ENCODE measurements at regions not wholly inside any gene's neighbourhood (a gene's known extent, or its start where the extent isn't known, plus 50 kb on each side); places are given as distances from the start of the nearest gene placed in this dataset.

DNA sequence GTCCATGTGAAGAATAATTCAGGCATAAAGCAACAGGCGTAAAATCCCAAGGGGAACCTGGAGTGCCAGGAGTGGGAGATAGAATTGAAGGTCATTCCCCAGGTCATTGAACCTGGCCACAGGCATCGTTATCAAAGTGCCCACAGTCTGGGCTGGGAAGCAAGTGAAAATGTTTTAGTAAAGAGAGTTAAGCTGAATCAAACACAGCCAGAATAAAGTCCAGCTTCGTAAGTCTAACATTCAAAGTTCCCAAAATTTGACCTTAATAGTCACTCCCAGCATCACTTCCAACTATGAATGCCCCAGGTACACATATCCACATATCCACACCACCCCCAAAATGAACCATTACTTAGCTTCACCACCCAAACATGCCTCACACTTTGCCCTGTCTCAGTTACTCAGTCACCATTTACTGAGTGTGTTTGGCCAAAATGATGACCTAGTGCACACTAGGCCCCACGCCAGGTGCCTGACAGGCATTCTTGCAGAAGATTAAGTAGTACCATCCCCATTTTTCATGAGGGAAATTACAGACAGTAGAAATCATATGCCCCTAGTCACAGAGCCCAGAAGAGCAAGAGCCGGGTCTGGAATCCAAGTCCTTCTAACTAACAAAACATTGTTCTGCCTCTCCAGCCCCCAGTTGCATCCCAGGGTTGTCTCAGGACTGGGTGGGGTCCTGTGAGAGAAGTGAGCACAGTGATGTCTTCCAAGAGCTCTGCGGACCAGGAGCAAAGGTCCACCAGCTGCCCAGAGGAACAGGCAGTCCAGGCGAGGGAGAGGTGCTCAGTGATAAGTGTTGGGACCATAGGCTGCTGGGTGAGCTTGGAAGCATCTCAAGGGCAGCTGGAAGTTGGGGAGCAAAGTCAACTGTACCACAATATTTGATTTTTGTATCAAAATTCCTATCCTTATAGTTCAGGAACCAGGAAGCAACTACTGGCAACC is 65.2 kb upstream of the MYCN start:
- Histone ChIP-seq H3K9ac (ENCODE audit: low read depth, low read length) (no peak overlapping the region), H3K27ac (ENCODE audit: low read depth, low read length) (no peak overlapping the region), H3K9me3 (ENCODE audit: control insufficient read depth, insufficient read depth, low read length) (no peaks in the 10 kb centered on the region), H3K4me3 (ENCODE audit: low read depth, low read length) (no peak overlapping the region), H3K4me1 (ENCODE audit: control insufficient read depth, insufficient read depth, low read length) (no peaks in the 10 kb centered on the region), H3K36me3 (ENCODE audit: control insufficient read depth, insufficient read depth, low read length) (no peaks in the 10 kb centered on the region), H3K27me3 (ENCODE audit: control insufficient read depth, insufficient read depth, low read length) (no peaks in the 10 kb centered on the region)

DNA sequence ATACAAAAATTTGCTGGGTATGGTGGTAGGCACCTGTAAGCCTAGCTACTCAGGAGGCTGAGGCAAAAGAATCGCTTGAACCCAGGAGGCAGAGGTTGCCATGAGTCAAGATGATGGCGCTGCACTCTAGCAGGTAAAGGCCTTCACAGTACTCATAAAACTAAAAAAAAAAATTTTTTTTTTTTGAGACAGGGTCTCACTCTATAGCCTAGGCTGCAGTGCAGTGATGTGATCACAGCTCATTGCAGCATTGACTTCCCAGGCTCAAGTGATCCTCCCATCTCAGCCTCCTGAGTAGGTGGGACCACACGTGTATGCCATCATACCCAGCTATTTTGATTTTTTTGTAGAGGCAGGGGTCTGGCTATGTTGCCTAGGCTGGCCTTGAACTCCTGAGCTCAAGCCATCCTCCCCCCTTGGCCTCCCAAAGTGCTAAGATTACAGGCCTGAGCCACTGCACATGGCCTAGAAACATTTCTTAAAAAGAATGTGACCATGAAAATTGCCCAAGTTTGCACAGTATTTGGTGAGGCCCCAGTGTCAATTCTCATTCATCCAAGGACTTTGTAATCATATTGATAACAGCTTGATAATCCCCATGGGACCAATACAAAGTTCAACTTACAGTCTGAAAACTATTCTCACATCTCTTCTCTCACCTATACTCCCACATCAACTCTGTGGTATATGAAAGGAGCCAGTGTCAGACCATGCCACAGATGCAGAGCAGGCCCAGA is 64.2 kb upstream of the MYCN start:
- H3K4me3 ChIP-seq (ENCODE audit: low read depth, low read length): no peak overlapping the region
- H3K36me3 ChIP-seq (ENCODE audit: control insufficient read depth, insufficient read depth, low read length): no peaks in the 10 kb centered on the region
- no peaks in the 10 kb centered on the region for H3K27me3 ChIP-seq (ENCODE audit: control insufficient read depth, insufficient read depth, low read length)
- H3K9me3 ChIP-seq (ENCODE audit: control insufficient read depth, insufficient read depth, low read length): no peaks in the 10 kb centered on the region
- no peak overlapping the region for H3K9ac ChIP-seq (ENCODE audit: low read depth, low read length)
- H3K4me1 ChIP-seq (ENCODE audit: control insufficient read depth, insufficient read depth, low read length): no peaks in the 10 kb centered on the region
- H3K27ac ChIP-seq (ENCODE audit: low read depth, low read length): no peak overlapping the region

DNA sequence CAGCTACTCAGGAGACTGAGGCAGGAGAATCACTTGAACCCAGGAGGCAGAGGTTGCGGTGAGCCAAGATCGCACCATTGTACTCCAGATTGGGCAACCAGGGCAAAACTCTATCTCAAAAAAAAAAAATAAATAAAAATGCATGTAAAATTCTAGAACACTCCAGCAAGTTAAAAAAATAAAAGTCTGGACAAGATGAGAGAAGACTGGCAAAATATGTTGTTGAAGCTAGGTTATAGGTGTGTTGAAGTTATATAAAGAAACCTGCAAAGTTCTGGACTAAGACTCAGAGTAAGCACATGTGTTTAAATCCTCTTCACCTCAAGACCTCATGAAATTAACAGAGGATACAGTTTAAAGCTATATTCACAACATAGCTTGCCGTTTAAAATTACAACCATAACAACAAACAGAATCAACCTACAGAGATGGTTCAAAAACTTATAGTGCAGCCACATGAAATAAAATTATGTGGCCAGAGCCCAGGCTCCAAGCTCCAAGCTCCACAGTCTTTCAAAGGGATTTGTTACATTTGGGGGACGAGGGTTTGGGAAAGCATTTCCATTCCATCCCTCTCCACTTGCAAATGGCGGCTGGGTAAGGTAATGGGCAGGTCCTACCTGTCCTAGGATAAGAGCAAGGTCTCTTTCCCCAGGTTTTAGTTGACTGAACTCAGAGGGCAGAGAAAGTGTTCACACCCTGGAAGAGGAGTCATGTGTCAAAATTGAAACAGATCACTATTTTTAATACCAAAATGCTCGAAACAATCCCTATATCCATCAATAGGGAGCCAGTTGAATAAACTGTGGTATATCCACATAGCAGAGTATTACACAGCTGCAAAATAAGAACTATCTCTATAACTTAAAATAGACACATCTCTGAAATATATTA is 59.9 kb upstream of the MYCN start:
- Histone ChIP-seq H3K27ac (ENCODE audit: low read depth, low read length) (no peak overlapping the region), H3K36me3 (ENCODE audit: control insufficient read depth, insufficient read depth, low read length) (no peaks in the 10 kb centered on the region), H3K4me1 (ENCODE audit: control insufficient read depth, insufficient read depth, low read length) (peaks cover 2% of the 10 kb centered on the region; the same call in 1 of the 2 replicates), H3K9ac (ENCODE audit: low read depth, low read length) (no peak overlapping the region), H3K27me3 (ENCODE audit: control insufficient read depth, insufficient read depth, low read length) (no peaks in the 10 kb centered on the region), H3K9me3 (ENCODE audit: control insufficient read depth, insufficient read depth, low read length) (no peaks in the 10 kb centered on the region), H3K4me3 (ENCODE audit: low read depth, low read length) (no peak overlapping the region)

DNA sequence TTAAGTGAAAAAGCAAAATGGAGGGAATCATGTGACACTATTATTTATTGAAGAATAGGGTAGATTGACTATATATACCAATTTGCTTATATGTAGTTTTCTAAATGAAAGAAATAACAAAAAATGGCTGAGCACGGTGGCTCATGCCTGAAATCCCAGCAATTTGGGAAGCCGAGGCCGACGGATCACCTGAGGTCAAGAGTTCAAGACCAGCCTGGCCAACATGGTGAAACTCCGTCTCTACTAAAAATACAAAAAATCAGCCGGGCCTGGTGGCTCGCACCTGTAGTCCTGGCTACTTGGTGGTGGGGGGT is 59.3 kb upstream of the MYCN start:
- Histone ChIP-seq H3K9ac (ENCODE audit: low read depth, low read length) (no peak overlapping the region), H3K36me3 (ENCODE audit: control insufficient read depth, insufficient read depth, low read length) (no peaks in the 10 kb centered on the region), H3K27ac (ENCODE audit: low read depth, low read length) (no peak overlapping the region), H3K4me3 (ENCODE audit: low read depth, low read length) (no peak overlapping the region), H3K27me3 (ENCODE audit: control insufficient read depth, insufficient read depth, low read length) (no peaks in the 10 kb centered on the region), H3K4me1 (ENCODE audit: control insufficient read depth, insufficient read depth, low read length) (peaks cover 2% of the 10 kb centered on the region; the same call in 1 of the 2 replicates), H3K9me3 (ENCODE audit: control insufficient read depth, insufficient read depth, low read length) (no peaks in the 10 kb centered on the region)

DNA sequence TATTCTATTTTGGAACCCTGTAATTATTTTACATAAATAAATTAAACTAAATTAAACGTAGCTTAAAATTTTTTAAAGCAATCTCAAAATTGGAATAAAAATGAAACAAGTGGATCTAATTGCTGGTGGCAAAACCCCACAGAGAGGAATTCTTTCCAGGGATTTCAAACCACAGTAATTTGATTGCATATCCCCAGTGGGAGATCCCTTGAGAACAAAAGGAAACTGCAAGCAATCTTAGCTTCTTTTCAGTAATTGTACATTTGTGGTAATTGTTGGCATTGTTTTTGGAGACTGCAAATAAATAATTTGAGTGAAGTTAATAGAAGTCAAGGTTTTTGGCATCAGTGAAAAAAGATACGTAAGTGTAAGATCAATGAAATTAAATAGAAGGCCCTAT is 58.7 kb upstream of the MYCN start:
- no peak overlapping the region for H3K27ac ChIP-seq (ENCODE audit: low read depth, low read length)
- H3K4me3 ChIP-seq (ENCODE audit: low read depth, low read length): no peak overlapping the region
- H3K9ac ChIP-seq (ENCODE audit: low read depth, low read length): no peak overlapping the region
- H3K36me3 ChIP-seq (ENCODE audit: control insufficient read depth, insufficient read depth, low read length): no peaks in the 10 kb centered on the region
- H3K4me1 ChIP-seq (ENCODE audit: control insufficient read depth, insufficient read depth, low read length): peaks cover 2% of the 10 kb centered on the region; the same call in 1 of the 2 replicates
- H3K9me3 ChIP-seq (ENCODE audit: control insufficient read depth, insufficient read depth, low read length): no peaks in the 10 kb centered on the region
- H3K27me3 ChIP-seq (ENCODE audit: control insufficient read depth, insufficient read depth, low read length): no peaks in the 10 kb centered on the region

DNA sequence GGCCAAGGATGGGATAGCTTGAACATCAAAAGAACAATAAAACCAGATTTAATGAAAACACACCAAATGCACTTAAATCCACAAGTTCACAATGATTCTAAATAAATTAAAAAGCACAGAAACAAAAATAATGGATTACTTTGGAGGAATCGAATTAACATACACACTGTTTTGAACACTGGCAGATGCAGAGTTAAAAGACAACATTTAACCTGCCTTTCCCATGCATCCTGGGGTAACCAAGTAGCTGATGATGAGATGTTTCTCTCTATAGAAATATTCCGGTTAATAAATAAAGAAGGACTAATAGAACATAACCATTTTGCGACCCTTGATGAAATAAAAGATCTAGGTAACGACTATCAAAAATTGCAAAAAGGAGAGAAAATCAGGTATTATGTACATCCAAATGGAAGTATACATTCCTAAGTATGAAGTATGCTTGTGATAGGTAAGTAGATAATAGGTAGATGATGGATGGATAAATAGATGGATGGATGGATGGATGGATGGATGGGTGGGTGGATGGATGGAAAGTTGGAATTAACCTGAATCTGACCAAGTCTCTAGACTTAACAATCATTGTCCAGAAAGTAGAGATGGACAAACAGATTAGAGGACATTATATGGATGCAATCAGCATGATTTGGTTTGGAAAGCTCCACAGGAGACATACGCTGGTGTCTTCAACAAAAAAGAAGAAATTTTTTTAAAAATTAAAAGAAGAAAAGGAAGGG is 57.4 kb upstream of the MYCN start:
- H3K4me1 ChIP-seq (ENCODE audit: control insufficient read depth, insufficient read depth, low read length): peaks cover 2% of the 10 kb centered on the region; the same call in 1 of the 2 replicates
- H3K9ac ChIP-seq (ENCODE audit: low read depth, low read length): no peak overlapping the region
- H3K27me3 ChIP-seq (ENCODE audit: control insufficient read depth, insufficient read depth, low read length): no peaks in the 10 kb centered on the region
- no peak overlapping the region for H3K4me3 ChIP-seq (ENCODE audit: low read depth, low read length)
- no peak overlapping the region for H3K27ac ChIP-seq (ENCODE audit: low read depth, low read length)
- H3K9me3 ChIP-seq (ENCODE audit: control insufficient read depth, insufficient read depth, low read length): no peaks in the 10 kb centered on the region
- H3K36me3 ChIP-seq (ENCODE audit: control insufficient read depth, insufficient read depth, low read length): no peaks in the 10 kb centered on the region

DNA sequence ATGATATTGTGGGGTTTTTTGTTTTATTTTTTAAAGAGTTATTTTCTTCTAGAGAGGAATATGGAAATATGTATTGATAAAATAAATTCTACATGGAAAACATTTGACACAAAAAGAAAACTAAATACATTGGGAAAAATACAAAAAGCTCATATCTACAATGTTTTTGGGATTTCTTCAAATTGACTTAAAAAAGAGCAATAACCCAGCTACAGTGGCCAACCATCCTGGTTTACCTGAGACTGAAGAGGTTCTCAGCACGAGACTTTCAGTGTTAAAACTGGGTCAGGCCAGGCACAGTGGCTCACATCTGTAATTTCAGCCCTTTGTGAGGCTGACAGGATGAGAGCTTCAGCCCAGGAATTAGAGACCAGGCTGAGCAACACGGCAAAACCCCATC is 56.7 kb upstream of the MYCN start:
- no peak overlapping the region for H3K9ac ChIP-seq (ENCODE audit: low read depth, low read length)
- no peaks in the 10 kb centered on the region for H3K27me3 ChIP-seq (ENCODE audit: control insufficient read depth, insufficient read depth, low read length)
- no peak overlapping the region for H3K27ac ChIP-seq (ENCODE audit: low read depth, low read length)
- H3K36me3 ChIP-seq (ENCODE audit: control insufficient read depth, insufficient read depth, low read length): no peaks in the 10 kb centered on the region
- H3K4me1 ChIP-seq (ENCODE audit: control insufficient read depth, insufficient read depth, low read length): peaks cover 2% of the 10 kb centered on the region; the same call in 1 of the 2 replicates
- no peak overlapping the region for H3K4me3 ChIP-seq (ENCODE audit: low read depth, low read length)
- no peaks in the 10 kb centered on the region for H3K9me3 ChIP-seq (ENCODE audit: control insufficient read depth, insufficient read depth, low read length)

DNA sequence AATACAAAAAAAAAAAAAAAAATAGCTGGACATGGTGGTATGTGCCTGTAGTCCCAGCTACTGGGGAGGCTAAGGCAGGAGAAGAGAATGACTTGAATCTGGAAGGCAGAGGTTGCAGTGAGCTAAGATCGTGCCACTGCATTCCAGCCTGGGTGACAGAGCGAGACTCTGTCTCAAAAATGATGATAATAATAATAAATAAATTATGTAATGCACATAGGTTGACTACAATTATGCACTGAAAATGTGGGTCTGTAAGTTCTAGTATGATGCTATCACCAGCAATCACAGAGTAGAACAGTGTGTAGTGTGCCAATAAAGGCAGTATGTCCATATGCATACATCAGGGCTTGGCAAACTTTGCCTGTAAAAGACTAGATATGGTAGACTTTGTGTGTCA is 55.6 kb upstream of the MYCN start:
- Histone ChIP-seq H3K36me3 (ENCODE audit: control insufficient read depth, insufficient read depth, low read length) (no peaks in the 10 kb centered on the region), H3K9me3 (ENCODE audit: control insufficient read depth, insufficient read depth, low read length) (no peaks in the 10 kb centered on the region), H3K4me3 (ENCODE audit: low read depth, low read length) (no peak overlapping the region), H3K4me1 (ENCODE audit: control insufficient read depth, insufficient read depth, low read length) (peaks cover 2% of the 10 kb centered on the region; the same call in 1 of the 2 replicates), H3K9ac (ENCODE audit: low read depth, low read length) (no peak overlapping the region), H3K27me3 (ENCODE audit: control insufficient read depth, insufficient read depth, low read length) (no peaks in the 10 kb centered on the region), H3K27ac (ENCODE audit: low read depth, low read length) (no peak overlapping the region)

DNA sequence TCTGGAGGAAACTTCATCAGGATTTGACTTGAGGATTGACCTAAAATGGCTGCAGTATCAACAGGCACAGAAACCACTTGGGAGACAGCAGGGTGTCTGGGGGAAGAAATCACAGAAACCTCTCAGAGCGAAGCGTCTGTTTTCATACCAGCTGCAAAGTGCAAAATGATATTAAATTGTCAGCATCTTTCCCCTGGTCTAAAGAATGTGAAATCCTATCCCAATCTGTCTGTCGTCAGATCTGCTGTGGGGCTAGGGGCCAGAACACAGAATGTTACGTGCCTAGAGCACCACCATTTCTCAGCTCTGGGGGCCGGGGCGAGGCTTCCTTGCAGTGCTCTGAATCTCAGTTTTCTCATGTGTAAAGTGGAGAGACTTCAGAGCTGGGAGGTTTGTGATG is 54.1 kb upstream of the MYCN start:
- H3K9me3 ChIP-seq (ENCODE audit: control insufficient read depth, insufficient read depth, low read length): no peaks in the 10 kb centered on the region
- H3K36me3 ChIP-seq (ENCODE audit: control insufficient read depth, insufficient read depth, low read length): no peaks in the 10 kb centered on the region
- H3K4me3 ChIP-seq (ENCODE audit: low read depth, low read length): no peak overlapping the region
- H3K27ac ChIP-seq (ENCODE audit: low read depth, low read length): no peak overlapping the region
- no peak overlapping the region for H3K9ac ChIP-seq (ENCODE audit: low read depth, low read length)
- peaks cover 12% of the 10 kb centered on the region for H3K4me1 ChIP-seq (ENCODE audit: control insufficient read depth, insufficient read depth, low read length)
- no peaks in the 10 kb centered on the region for H3K27me3 ChIP-seq (ENCODE audit: control insufficient read depth, insufficient read depth, low read length)

DNA sequence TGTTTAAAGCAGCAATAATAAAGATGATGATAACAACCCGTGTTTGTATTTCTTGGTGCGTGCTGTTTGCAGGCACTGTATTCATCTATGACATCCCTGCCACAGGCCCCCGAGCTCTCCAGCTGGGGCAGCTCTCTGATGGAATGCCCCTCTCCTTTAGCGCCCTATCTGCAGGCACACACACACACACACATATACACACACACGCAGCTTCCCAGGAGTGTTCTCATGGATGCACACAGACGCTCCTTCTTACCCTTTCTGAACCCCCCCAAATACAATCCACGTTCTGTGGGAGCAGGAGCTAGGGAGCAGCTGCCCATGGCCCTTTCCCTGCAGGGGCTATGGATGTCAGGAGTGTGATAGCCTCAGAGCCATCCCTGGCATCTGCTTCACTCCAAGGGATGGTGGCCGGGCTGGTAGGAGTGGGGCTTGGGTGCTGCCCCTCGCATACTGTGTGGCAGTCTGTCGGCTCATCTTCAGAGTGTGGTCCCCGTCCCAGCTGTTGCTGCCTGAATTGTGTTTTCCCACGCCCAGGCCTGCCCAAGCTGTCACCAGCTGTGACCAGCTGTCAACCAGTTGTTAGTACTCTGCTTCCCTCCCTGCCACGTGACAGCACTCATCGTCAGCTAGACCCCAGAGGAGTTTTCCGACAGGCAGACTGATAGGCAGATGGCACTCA is 50.8 kb upstream of the MYCN start:
- Histone ChIP-seq H3K4me3 (ENCODE audit: low read depth, low read length) (no peak overlapping the region), H3K4me1 (ENCODE audit: control insufficient read depth, insufficient read depth, low read length) (peaks cover 27% of the 10 kb centered on the region), H3K27me3 (ENCODE audit: control insufficient read depth, insufficient read depth, low read length) (no peaks in the 10 kb centered on the region), H3K9ac (ENCODE audit: low read depth, low read length) (no peak overlapping the region), H3K27ac (ENCODE audit: low read depth, low read length) (no peak overlapping the region), H3K9me3 (ENCODE audit: control insufficient read depth, insufficient read depth, low read length) (no peaks in the 10 kb centered on the region), H3K36me3 (ENCODE audit: control insufficient read depth, insufficient read depth, low read length) (no peaks in the 10 kb centered on the region)
